ENCODE measurements at regions not wholly inside any gene's neighbourhood (a gene's known extent, or its start where the extent isn't known, plus 50 kb on each side); places are given as distances from the start of the nearest gene placed in this dataset.

GRCh38 chr2:115908731-115909130 is 1466.3 kb downstream of the DPP10 start:
- no peak for TF ChIP-seq CTCF (IDR thresholded peaks at IDR 0.05)
- no peak for TF ChIP-seq POLR2A (IDR thresholded peaks at IDR 0.05)
- TF ChIP-seq POLR2AphosphoS5 (IDR thresholded peaks at IDR 0.05), result no peak

All from transverse colon (tissue), 4 donors.